CD4-positive, alpha-beta T cell treated with Interleukin-1 beta for 1 hour (primary cell): ENCODE measurements at regions not wholly inside any gene's neighbourhood (a gene's known extent, or its start where the extent isn't known, plus 50 kb on each side); places are given as distances from the start of the nearest gene placed in this dataset.
"Not testable (repeated sequence)": the region's sequence is repeated elsewhere in the genome, so short reads cannot be mapped to it uniquely, and the experiment has no call there.

Experiments used
- DNase-seq, 2 donors: peaks; one replicate each; pipeline ENCODE4 v3.0.0-alpha.2; 2020 to 2022

DNA sequence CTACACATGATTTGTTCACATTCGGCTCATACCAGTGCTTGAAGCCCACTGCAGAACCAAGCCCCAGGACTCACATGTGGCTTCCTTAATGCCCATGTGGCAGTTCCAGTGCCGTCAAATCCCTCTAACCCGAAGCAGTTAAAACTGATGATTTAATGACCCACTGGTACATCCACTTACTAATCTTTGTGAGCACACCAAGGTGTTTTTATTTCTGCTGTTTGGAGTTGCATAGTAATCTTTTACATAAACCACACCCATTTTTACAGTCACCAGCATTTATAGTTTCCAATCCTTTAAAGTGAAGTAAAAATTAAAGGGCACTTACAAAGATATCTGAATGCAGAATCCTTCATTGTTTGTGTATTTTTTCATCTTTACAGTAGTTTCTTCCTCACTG lies 232.0 kb downstream of the ANKRD60 start:
- no peak for DNase-seq

DNA sequence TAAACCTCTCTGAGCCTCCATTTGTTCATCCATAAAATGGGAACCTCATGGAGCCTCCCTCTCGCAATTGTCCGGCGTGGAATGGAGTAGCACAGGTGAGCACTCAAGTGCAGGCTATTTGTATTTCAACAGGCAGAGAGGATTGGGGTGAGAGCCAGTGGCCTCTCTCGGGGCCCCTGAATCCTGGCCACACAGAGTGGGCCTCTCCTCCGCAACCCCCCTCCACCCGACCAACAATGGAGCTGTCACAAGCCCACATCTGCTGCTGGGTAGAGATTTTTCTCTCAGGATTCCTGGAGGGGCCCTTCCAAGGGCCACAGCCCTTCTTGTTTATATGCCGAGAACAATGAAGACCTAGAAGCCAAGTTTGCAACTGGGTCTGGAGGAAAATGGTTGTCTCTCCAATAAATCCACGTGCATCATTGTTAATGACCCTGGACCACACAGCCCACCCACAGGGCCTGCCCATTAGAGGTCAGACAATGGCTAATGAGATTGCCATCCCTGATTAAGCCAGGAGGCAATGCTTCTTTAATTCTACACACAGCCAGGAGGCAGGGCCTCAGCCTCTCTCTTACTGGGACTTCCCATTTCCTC lies 233.0 kb downstream of the ANKRD60 start:
- no peak for DNase-seq

DNA sequence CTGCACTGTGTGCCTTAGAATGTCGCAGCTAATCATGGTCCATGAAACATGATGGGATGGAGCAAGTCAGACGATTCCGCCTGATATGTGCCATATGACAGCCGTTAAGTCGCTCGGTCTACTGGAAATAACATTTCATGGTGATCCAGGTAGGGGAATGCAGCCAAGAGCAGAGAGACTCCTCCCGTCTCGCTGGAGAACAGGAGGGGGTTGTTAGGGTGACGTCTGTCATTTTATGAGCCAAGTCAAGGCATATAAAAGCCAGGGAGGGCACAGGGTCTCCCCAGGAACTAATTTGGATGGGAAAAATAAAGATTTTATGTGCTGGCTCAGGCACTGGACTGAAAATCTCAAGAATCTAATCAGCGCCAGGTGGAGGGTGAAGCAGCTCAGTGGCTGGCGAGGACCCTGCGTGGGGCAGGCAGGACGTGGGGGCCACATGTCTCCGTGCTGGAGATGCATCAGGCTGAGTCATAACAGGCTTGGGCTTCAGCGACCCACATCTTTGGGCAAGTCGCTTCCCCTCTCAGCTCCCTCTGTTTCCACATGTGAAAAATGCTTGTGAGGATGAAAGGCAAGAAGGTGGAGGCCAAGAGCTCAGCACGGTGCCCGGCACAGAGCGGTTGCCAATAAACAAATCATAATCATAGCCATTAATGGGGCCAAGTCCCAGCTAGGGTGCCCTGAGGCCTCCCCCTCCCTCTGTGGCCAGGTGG lies 234.6 kb downstream of the ANKRD60 start:
- DNase-seq: no peak

DNA sequence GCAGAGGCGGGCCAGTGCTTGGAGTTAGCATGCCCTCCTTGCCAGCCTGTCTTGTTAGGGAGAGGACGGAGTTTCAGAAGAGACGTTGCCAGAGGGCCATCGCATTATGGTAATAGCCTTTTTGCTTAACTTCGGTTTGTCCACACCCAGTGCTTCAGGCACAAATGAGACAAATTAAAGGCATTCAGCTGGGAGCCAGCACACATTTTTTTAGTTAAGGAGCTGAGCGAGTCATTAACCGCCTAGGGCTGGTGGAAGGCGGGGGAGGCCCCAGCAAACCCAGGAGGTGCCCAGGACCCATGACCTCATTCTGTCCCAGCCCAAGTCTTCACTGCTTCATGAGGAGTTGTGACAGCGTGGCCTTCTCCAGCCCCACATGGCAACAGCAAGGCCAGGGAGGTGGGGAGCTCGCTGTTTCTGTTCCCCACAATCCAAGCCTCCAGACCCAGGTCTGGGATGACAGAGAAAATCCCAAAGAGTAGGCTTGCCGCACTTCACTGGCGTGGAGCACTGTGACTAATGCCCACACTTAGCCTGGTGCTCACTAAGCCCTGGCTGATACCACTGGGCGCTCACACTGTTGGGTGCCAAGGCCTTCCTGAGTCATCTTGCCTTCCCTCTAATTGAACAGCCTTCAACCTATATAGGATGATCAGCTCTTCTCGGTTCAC lies 237.1 kb downstream of the ANKRD60 start:
- DNase-seq: no peak

DNA sequence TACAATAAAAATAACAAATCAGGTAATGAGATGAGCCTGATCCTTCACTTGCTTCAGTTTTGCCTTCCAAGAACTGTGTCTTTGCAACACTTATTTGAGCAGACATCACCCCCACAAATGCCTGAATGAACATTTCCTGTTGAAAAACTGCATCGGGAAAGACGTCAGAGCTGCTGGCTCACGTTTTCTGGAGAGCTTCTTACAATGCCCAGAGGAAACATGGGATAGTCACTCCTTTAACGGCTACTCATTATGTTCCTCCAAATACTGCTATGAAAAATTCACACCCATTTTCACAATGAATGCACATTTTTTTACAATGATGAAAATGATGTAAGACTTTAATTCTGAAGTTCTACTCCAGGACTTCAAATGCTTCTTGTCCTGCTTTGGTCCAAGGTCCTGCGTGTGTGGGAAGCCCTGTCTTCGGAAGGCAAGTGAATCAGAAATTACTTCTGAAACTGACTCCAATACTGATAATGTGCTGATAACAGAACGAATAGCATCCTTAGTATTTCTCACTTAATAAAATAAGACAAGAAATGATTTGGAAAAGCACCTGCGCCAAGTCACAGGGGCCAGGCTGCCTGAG lies 238.0 kb downstream of the ANKRD60 start:
- no peak for DNase-seq

DNA sequence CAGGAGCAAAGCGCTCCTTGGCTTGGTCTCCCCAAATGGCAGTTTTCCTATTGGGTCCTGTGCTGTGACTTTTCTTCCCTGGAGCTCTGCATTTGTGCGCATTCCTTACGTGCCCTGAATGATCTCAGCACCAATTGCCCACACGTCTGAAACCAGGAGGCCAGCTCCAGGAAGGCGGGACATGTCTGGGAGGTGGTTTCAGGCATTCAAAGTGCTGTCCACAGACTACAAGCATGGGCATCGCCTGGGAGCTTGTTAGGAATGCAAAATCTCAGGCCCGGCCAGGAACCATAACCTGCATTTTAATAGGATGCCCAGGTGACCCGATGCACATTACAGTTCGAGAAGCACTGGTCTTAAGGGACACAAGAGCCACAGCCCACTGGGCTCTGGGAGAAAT lies 239.6 kb downstream of the ANKRD60 start:
- no peak for DNase-seq

DNA sequence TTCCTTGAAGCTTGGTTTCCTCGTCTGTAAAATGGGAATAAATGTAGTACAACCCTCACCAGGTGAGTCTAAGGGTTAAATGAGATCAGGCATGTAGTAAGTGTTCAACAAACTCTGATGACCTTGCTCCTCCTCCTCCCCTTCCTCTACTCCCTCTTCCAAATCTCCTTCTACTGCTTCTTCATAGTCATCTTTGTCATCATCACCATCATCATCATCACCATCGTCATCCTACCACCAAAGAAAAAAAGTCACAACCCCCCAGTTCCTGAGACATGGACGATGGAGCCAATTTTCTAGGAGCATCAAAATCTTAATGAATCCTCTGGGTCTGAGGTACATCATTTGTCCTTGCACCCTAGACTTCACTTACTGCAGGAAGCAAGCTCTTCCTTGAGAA lies 240.0 kb downstream of the ANKRD60 start:
- no peak for DNase-seq

DNA sequence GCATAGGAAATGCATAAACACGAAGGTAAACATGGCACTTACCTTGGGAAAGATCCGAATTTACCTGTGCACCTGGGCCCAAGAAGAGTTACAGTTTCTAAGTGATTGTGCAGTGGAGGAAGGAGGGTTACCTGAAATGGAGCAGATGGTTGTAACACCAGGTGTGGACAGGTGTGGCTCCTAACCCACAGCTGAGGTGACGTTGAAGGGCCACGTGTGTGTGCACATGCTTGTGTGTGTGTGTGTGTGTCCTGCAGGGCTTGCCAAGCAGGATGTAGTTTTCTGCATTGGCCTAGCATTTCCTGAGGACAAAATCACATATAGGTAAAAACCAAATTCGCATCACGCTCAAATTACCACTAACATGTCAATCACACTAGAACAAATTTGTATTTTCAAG lies 240.8 kb downstream of the ANKRD60 start:
- DNase-seq: no peak

DNA sequence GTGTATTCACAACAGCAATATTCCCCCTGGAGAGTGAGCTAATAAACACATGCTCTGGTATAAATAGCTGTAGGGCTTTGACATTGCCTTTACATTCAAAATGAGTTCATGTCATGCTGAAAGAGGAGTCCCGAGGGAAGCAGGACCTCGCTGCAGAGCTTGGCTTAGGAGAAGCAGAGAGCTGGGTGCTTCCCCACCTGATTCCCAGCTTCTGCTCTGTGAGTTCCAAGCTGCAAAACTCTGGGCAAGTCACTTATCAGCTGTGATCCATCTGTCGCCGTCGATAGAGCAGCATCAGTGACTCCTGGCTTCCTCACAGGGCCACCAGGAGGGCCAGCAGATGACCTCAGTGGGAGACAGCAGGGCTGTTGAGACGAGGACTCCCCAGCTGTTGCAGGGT lies 241.8 kb downstream of the ANKRD60 start:
- no peak for DNase-seq

DNA sequence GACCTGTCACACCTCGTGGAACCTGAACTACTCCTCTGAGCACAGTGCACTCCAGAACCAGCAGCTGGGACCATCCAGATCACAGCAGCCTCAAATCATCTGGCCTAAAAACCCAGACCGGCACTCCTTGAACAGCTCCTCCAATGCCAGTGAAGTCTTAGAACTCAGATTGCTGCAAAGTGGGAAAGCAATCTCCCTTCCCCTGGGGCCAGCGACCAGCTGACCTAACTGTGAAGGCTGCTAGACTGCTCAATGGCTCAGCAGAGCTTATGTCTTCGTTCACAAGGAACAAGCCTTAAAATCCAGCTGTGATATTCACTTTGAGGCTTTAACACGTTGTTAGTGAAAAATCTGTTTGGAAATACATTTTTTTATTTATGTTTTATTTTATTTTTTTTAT lies 243.2 kb downstream of the ANKRD60 start:
- DNase-seq: no peak

DNA sequence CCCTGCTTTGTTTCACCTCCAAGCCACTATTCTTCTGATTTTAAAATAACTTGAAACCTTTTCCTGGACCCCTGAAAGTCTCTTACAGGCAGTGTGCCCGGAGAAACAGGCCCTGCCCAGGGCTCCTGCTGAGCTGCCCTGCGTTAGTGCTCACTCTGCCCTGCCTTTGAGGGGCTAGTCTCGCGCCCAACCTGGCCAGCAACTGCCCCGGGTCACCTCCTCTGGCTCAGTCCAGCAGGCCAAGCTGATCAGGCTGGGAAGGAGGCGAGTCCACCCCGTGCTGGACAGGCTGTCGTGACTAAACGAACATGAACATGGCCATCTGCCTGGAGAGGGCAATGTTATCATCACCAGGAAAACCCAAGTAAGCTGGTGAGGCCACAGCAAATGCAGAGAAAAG lies 245.4 kb downstream of the ANKRD60 start:
- DNase-seq: no peak

DNA sequence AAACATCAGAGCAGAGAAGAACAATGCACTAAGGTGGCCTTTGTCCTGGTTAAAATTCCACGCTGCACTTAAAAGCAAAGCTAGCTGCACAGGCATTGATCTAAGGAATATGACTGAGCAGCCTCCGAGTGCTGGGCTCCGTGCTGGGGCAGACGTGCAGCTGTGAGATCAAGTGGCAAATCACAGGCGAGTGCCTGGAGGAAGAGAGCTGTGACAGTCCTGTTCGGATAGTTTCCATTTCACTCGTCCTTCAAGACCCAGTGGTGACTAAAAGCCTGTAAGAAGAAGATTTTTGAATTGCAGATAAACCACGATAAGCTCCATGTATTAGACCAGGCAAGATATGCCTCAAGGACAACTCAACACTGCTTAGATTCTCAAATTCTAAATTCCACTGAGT lies 247.9 kb downstream of the ANKRD60 start:
- no peak for DNase-seq

DNA sequence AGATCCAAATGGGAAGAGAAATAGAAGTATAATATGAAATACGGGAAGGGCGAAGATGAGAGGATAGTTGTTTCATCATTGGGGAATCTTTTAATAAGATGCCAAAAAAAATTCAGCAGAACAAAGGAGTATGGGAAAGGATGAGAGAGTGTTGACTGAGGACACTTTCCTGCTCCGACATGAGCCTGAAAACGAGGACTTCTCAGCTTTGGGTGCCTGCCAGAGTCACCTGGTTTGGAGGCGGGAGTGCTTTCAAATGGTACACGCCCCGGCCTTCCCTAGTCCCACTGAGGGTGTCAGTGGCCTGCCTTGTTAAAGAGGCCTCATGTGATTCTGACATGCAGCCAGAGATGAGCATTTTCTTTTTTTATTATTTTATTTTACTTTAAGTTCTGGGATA lies 250.9 kb downstream of the ANKRD60 start:
- DNase-seq: no peak

DNA sequence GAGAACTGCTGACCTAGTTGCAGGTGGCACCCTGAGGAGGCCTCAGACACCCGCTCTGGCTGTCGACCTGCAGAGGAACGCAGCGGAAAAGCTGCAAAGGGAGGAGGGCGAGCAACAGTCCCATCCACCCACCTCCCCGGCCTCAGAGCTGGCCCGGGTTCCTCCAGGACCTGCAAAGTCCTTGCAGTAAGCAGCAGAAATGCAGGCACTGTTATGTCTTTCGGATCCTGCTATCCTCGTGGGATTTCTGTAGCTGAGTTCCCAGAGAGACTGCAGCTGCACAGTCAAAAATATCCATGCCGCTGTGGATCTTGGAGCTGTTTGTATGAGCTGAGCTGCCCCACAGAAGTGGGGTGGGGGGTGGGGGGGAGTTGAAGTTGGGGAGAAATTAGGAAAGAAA lies 251.3 kb downstream of the ANKRD60 start:
- no peak for DNase-seq

DNA sequence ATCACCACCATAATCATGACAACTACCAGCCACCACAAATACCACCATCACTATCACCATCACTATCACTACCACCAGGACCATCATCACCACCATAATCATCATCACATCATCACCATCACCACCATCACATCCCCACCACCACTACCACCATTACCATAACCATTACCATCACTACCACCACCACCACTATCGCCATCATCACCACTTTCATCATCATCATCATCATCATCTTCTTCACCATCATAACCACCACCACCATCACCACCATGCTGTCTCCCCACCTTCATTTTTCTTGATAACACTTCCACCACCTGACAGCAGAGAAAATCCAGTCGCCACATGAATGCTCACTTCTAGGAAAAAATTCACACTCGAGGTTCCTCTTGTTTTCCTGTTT lies 253.6 kb downstream of the ANKRD60 start:
- no peak for DNase-seq

DNA sequence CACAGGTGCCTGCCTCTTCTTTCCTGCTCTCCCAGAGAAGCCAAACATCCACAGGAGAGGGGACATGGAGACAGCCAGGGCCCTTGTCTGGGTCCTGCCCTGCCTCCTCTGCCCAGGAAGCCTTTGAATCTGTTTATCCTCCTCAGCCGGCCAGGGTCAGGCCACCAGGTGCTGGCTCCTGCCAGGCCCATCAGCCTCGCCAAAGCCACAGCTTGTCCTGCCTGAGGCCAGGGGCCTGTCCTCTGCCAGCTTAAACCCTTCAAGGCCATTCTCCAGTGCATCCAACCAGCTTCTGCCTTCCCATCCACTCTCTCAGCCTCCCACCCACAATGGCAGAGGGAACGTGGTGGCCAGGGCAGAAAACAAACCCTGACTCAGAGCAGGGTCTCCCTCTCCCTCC lies 254.6 kb downstream of the ANKRD60 start:
- no peak for DNase-seq

DNA sequence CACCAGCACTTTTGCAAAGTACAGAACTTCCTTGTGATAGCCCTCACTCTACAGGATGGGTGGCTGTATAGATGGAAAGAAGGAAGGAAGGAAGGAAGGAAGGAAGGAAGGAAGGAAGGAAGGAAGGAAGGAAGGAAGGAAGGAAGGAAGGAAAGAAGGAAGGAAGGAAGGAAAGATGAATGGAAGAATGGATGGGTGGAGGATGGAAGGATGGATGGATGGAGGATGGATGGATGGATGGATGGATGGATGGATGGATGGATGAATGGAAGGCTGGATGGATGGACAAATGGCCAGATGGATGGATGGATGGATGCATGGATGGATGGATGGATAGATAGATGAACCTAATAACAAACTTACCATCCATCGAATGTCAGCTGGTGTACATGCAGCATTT lies 256.9 kb downstream of the ANKRD60 start:
- DNase-seq: not testable (repeated sequence)

DNA sequence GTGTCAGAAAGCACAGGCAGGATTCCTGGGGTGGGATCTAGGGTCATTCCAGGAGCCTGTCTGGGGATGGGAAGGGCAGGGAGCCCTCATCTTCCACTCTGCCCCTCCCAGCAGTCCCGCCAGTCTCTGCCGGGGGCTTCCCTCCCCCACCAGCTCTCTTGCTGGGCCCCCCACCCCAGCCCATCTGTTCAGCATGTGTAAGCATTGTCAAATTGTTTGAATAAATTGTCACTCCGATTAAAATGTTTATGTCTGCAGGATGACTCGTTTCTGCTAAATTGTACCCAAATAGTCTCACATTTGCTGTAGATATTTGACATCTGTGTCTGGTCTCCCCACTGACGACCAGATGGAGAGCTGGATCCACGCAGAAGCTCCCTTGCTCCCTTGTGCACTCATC lies 257.6 kb downstream of the ANKRD60 start:
- no peak for DNase-seq

DNA sequence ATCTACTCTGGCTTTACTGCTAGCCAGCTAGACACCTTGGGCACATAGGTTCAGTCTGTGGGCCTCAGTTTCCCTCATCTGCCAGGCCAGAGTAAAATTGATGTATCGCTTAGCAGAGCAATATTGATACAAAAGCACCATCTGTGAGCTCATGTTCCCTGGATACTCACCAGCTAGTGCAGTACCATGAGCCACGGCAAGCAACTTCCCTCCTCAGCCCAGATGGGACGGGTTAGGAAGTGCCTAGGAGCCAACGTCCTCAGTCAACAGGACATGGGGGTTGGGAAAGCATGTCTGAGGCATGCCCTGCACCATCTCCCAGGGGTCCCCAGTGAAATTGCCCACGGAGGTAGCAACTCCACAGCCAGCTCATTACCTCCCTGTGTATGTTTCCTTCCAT lies 258.3 kb downstream of the ANKRD60 start:
- no peak for DNase-seq

DNA sequence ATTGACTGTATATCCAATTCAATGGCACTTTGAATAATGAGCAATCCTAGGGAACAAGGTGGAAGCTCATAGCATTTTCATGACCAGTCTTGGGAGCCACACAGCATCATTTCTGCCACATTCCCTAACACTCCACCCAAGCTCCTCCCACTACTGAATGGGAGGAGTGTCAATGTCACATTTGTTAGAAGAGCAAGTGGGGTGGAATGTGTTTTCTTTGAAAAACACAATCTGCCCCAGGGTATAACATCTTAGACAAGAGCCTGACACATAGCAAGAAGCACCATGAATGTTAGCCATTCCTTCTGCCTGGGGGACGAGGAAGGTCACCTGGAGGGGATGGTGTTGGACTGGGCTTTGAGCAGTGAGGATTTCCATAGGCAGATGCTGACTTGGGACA lies 258.3 kb upstream of the PMEPA1 start:
- DNase-seq: no peak

DNA sequence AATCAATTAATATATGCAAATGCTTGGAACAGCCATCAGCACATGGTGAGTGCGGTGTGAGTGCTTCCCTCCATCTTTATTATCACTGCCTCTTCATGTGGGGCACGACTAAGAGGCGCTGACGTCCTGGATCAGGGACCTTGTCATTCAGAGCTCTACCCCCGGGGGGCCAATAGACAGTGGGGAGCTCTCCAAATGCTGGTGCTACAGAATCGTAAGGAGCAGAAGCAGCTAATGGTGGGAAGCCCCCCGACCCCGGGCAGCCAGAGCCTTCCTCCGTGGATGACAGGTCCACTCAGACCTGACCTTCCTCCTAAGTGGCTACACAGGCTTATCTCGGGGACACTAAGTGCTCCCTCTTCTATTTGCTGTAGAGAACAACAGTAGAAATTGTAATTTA lies 257.5 kb upstream of the PMEPA1 start:
- no peak for DNase-seq

DNA sequence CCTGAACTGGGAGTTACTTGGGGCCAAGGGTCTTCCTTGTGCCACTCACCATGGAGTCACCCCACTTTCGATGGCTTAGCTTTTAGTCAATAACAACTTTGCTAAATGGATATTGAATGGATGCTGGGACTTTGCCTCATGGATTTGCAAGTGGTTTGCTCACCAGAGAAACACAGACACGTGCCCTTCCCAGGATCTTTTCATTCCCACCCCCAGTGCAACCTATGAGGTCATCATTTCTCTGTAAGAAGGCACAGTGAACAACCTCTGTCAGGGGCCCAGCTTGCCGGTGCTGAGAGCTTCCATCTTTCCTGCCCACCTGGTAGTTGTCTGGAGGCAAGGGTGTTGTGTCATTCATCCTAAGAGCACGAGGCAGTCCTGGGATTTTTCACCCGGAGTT lies 256.8 kb upstream of the PMEPA1 start:
- DNase-seq: no peak

DNA sequence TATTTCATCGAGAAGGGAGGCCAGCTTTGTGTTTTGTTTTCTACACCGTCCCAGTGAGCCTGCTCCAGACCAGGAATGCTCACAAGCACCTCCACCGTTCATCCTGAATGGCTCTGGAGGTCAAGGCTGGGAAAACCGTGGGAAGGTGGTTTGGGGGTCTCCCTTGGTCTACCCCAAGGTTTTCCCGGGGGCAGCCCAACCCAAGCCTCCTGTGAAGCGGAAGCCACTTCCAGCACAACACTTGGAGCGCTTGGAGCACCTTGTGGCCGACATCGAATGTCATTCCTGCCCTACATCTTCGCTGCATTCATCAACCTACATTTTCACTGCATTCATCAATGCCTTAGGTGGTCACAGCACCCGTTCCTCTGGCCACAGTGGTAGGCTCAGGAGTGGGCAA lies 255.6 kb upstream of the PMEPA1 start:
- no peak for DNase-seq
